Osteocyte (in vitro differentiated cells): ENCODE measurements at regions not wholly inside any gene's neighbourhood (a gene's known extent, or its start where the extent isn't known, plus 50 kb on each side); places are given as distances from the start of the nearest gene placed in this dataset.

ENCODE experiments used
- DNase-seq: peaks from one replicate; pipeline ENCODE4 v3.0.0; 2021; ENCODE audit warnings: mixed read lengths; ENCODE audit not compliant: unreplicated experiment; ENCODE audit errors: extremely low spot score
- H3K27ac Mint-ChIP-seq: one replicate; pipeline ENCODE4 v1.8.0; 2021; ENCODE audit warnings: mild to moderate bottlenecking, mixed read lengths; ENCODE audit not compliant: unreplicated experiment
- H3K27me3 Mint-ChIP-seq: one replicate; pipeline ENCODE4 v1.8.0; 2021; ENCODE audit warnings: mixed read lengths; ENCODE audit not compliant: unreplicated experiment
- H3K36me3 Mint-ChIP-seq: one replicate; pipeline ENCODE4 v1.8.0; 2021; ENCODE audit warnings: mixed read lengths; ENCODE audit not compliant: unreplicated experiment
- H3K4me1 Mint-ChIP-seq: one replicate; pipeline ENCODE4 v1.8.0; 2021; ENCODE audit warnings: mixed read lengths; ENCODE audit not compliant: unreplicated experiment
- H3K4me3 Mint-ChIP-seq: one replicate; pipeline ENCODE4 v1.8.0; 2021; ENCODE audit warnings: mild to moderate bottlenecking, moderate library complexity, mixed read lengths; ENCODE audit not compliant: unreplicated experiment
- H3K9me3 Mint-ChIP-seq: one replicate; pipeline ENCODE4 v1.8.0; 2021; ENCODE audit warnings: mixed read lengths; ENCODE audit not compliant: unreplicated experiment
- CTCF ChIP-seq: fragments of 200-600 bp; sonication (generic); IDR thresholded peaks from 2 replicates; pipeline ENCODE4 v1.5.0; 2021; ENCODE audit warnings: antibody characterized with exemption, mild to moderate bottlenecking, moderate library complexity

- Mint-ChIP-seq H3K4me1 (peaks cover 4% of the 10 kb centered on the region), H3K36me3 (no peaks in the 10 kb centered on the region), H3K4me3 (no peak overlapping the region), H3K9me3 (no peaks in the 10 kb centered on the region), H3K27me3 (peaks cover 8% of the 10 kb centered on the region), H3K27ac (no peak overlapping the region)
- no peak for DNase-seq
- no peak for TF ChIP-seq CTCF
These were observed 100.8 kb upstream of the OTUD4 start for GRCh38 chr4:145281224-145281623.

- no peak overlapping the region for H3K4me3 Mint-ChIP-seq
- peaks cover 4% of the 10 kb centered on the region for H3K4me1 Mint-ChIP-seq
- no peaks in the 10 kb centered on the region for H3K36me3 Mint-ChIP-seq
- no peak for DNase-seq
- H3K27me3 Mint-ChIP-seq: peaks cover 5% of the 10 kb centered on the region
- no peak for TF ChIP-seq CTCF
- no peaks in the 10 kb centered on the region for H3K9me3 Mint-ChIP-seq
- no peak overlapping the region for H3K27ac Mint-ChIP-seq
These were observed 100.2 kb upstream of the OTUD4 start for GRCh38 chr4:145280541-145280940.

- Mint-ChIP-seq H3K27me3 (no peaks in the 10 kb centered on the region), H3K4me1 (peaks cover 4% of the 10 kb centered on the region), H3K36me3 (no peaks in the 10 kb centered on the region), H3K4me3 (no peak overlapping the region), H3K27ac (no peak overlapping the region), H3K9me3 (no peaks in the 10 kb centered on the region)
- no peak for DNase-seq
- no peak for TF ChIP-seq CTCF
These were observed 99.0 kb upstream of the OTUD4 start for GRCh38 chr4:145279122-145279960.

GRCh38 chr4:145278341-145279121 is 98.1 kb upstream of the OTUD4 start:
- no peak for DNase-seq
- Mint-ChIP-seq H3K4me1 (peaks cover 4% of the 10 kb centered on the region), H3K9me3 (no peaks in the 10 kb centered on the region), H3K4me3 (no peak overlapping the region), H3K27me3 (no peaks in the 10 kb centered on the region), H3K36me3 (no peaks in the 10 kb centered on the region), H3K27ac (no peak overlapping the region)
- TF ChIP-seq CTCF: no peak

- Mint-ChIP-seq H3K4me3 (no peak overlapping the region), H3K4me1 (peaks cover 4% of the 10 kb centered on the region), H3K36me3 (no peaks in the 10 kb centered on the region), H3K27me3 (no peaks in the 10 kb centered on the region), H3K27ac (no peak overlapping the region), H3K9me3 (no peaks in the 10 kb centered on the region)
- no peak for TF ChIP-seq CTCF
- no peak for DNase-seq
These were observed 96.6 kb upstream of the OTUD4 start for GRCh38 chr4:145277011-145277410.
